Coronary artery (tissue), 2 donors: ENCODE measurements at regions not wholly inside any gene's neighbourhood (a gene's known extent, or its start where the extent isn't known, plus 50 kb on each side); places are given as distances from the start of the nearest gene placed in this dataset.

Source experiments
- DNase-seq: peaks from one replicate; pipeline ENCODE4 v3.0.0-alpha.2; 2017; ENCODE audit warnings: low spot score
- H3K27ac ChIP-seq, 2 donors: fragments of 200-600 bp; sonication (generic); one replicate each; pipeline ENCODE4 v1.5.1; 2016 to 2019
- H3K4me3 ChIP-seq: fragments of 200-600 bp; sonication (generic); 2 replicates; pipeline ENCODE4 v1.5.1; 2016; ENCODE audit warnings: mild to moderate bottlenecking, moderate library complexity
- TF ChIP-seq, protein P1 (sequence below): fragments of 200-600 bp; sonication (generic); IDR thresholded peaks from one replicate; pipeline ENCODE4 v1.5.1; 2019; ENCODE audit warnings: antibody characterized with exemption

DNA sequence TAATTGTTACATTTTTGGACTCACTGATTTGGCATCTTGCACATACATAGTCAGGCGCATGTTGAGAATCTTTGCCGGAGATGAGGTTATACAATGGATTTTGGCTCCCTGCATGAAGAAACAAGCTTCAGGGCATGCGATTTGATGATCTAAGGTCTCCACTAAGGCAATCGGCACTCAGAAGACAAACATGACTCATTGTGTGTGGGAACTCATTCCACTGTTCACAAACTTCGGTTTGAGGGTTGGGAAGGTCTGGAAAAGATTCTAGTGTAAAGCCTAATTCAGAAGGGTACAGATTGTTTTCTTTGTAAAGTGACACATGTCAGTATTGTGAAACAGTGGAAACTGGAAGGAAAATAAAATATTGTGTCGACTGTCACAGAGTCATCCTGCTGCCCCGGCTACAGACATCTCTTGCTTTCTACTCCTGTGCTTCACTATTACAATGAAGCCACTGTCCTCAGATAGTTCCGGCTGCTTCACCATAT lies 192.6 kb upstream of the HMGA2 start:
- TF ChIP-seq, protein P1, sequence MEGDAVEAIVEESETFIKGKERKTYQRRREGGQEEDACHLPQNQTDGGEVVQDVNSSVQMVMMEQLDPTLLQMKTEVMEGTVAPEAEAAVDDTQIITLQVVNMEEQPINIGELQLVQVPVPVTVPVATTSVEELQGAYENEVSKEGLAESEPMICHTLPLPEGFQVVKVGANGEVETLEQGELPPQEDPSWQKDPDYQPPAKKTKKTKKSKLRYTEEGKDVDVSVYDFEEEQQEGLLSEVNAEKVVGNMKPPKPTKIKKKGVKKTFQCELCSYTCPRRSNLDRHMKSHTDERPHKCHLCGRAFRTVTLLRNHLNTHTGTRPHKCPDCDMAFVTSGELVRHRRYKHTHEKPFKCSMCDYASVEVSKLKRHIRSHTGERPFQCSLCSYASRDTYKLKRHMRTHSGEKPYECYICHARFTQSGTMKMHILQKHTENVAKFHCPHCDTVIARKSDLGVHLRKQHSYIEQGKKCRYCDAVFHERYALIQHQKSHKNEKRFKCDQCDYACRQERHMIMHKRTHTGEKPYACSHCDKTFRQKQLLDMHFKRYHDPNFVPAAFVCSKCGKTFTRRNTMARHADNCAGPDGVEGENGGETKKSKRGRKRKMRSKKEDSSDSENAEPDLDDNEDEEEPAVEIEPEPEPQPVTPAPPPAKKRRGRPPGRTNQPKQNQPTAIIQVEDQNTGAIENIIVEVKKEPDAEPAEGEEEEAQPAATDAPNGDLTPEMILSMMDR: no peak
- Histone ChIP-seq H3K27ac (peak overlapping the region in 1 of 2 donors; percentile 51), H3K4me3 (no peak overlapping the region)
- no peak for DNase-seq

DNA sequence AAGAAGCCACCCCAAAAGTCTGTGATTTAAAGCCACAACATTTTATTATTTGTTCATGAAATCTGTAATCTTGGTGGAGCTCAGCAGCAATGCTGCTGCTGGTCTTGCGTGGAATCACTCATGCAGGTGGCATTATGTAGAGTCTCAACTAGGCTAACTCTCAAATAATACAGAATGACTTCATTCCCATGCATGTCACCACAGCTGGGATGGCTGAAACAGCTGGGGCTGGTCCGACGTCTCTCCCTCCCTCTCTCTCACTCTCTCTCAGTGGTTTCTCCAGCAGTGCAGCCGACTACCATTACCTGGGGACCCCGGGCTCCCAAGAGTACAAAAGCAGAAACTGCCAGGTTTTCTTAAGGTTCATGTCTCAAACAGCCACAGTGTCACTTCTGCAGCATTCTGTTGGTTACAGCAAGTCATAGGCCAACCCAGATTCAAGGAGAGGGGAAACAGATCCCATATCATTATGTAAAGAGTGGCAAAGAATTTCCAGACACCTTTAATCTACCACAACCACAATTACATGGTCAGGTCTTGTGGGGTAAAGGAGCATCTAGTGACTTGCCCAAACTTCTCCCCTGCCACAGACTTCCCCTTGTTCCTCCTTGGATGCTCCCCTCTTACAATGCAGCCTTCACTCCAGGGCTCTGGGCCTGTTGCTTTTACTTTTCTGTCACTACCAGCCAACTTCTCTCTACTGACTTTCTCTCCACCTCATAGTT lies 192.0 kb upstream of the HMGA2 start:
- TF ChIP-seq, protein P1: no peak
- DNase-seq: no peak
- Histone ChIP-seq H3K4me3 (no peak overlapping the region), H3K27ac (peak overlapping the region in 1 of 2 donors; percentile 51)

DNA sequence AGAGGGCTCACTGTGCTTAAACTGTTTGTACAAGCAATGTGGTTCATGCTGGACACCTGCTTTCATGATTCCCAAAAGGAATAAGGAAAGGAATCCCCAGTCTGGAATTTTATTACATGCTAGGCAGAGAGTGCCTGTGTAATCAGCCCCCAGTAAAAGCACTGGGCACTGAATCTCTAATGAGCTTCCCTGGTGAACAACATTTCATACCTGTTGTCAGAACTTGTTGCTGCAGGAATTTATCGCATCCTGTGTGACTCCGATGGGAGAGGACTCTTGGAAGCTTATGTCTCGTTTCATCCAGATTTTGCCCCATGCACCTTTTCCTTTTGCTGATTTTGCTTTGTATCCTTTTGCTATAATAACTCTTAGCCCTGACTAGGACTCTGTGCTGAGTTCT lies 190.2 kb upstream of the HMGA2 start:
- no peak overlapping the region for H3K27ac ChIP-seq
- DNase-seq: no peak
- TF ChIP-seq, protein P1: no peak
- H3K4me3 ChIP-seq: no peak overlapping the region

DNA sequence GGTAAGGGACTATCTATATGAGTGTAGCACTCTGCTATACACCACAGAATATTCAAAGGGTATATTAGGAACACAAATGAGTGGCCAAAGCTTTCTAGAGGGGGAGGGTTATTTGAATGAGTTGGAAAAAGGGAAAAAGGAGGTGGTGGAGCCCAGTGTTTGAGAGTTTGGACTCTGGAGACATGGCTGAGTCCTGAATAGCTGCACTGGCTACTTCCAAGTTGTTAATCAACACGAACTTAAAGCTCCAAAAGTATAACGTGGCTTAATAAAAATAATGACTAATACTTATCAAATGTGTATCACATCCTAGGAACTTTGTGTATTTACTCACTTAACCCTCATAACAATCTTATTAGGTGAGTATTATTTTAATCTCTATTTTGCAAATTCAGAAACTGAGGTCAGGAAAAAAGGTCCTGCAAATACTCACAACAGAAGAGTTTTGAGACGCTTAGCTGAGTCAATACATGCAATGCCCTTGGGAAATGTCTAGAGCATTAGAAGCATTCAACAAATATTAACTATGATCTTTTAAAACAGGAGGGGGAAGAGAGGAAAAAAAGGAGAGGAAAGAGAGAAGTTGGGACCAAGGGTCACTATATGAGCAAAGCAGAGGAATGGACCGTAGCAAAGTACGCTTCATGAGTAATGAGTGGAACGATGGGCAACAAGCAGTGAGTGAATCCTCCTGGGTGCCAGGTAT lies 189.5 kb upstream of the HMGA2 start:
- TF ChIP-seq, protein P1: no peak
- DNase-seq: no peak
- H3K4me3 ChIP-seq: no peak overlapping the region
- H3K27ac ChIP-seq: no peak overlapping the region

DNA sequence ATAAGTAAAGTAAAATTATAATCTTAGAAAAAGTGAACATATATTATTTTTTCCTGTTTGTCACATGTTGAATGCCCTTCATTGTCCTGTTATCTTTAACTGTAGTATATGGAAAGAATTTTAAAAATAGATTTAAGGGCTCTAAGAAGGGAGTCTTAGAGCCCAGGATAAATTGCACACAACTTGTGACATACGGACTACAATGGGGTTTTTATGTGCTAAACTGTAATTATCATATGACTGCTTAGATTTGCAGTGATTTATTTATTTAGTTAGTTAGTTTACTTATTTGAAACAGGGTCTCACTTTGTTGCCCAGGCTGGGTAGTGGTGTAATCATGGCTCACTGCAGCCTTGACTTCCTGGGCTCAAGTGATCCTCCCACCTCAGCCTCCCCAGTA lies 187.8 kb upstream of the HMGA2 start:
- TF ChIP-seq, protein P1: no peak
- H3K27ac ChIP-seq: no peak overlapping the region
- no peak for DNase-seq
- no peak overlapping the region for H3K4me3 ChIP-seq

DNA sequence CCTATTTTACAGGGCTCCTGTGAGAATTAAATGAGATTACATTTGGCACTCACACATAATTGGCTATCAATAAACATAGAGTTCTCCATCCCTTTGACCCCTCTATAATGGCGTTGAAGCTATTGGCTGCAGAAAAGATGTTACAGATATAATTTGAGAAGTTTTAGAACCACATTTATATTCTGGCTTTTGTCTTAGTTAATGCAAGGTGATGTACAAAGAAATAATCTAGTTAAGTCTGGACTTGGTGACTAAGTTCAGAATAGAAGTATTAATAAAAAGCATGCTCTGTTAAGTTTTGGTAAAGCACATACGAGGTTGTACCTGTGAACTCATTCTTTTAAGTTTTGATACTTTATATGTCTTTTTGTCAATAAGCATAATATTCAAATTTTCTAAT lies 187.1 kb upstream of the HMGA2 start:
- TF ChIP-seq, protein P1: no peak
- no peak overlapping the region for H3K27ac ChIP-seq
- no peak for DNase-seq

DNA sequence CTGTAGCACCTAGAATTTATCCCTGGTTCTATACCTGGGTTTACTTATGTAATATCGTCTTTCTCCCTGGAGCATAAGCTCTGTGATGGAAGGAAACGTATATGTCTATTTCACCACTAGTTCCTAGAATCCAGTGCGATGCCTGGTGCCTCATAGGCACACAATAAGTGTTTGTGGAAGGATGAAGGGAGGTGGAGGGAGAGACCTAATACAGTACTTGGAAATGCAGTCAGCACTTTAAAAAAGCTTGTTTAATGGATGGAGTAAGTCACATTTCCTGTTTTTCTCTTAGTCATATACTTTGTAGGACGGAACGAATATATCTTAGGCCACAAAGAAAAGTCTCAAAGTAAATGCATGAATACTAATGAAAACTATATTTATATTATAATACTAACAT lies 186.5 kb upstream of the HMGA2 start:
- Histone ChIP-seq H3K27ac (no peak overlapping the region), H3K4me3 (no peak overlapping the region)
- TF ChIP-seq, protein P1: no peak
- no peak for DNase-seq

More for the DNA sequence above, 187.1 kb upstream of the HMGA2 start:
- H3K4me3 ChIP-seq: no peak overlapping the region
